HG02852 (cell line): ENCODE measurements at regions not wholly inside any gene's neighbourhood (a gene's known extent, or its start where the extent isn't known, plus 50 kb on each side); places are given as distances from the start of the nearest gene placed in this dataset.
"Not testable (repeated sequence)": the region's sequence is repeated elsewhere in the genome, so short reads cannot be mapped to it uniquely, and the experiment has no call there.

Experiments used
- ATAC-seq: cut with Tn5 transposase; IDR thresholded peaks from one replicate; pipeline ENCODE4 v1.9.1; 2021; ENCODE audit warnings: mild to moderate bottlenecking, moderate library complexity; ENCODE audit not compliant: unreplicated experiment

DNA sequence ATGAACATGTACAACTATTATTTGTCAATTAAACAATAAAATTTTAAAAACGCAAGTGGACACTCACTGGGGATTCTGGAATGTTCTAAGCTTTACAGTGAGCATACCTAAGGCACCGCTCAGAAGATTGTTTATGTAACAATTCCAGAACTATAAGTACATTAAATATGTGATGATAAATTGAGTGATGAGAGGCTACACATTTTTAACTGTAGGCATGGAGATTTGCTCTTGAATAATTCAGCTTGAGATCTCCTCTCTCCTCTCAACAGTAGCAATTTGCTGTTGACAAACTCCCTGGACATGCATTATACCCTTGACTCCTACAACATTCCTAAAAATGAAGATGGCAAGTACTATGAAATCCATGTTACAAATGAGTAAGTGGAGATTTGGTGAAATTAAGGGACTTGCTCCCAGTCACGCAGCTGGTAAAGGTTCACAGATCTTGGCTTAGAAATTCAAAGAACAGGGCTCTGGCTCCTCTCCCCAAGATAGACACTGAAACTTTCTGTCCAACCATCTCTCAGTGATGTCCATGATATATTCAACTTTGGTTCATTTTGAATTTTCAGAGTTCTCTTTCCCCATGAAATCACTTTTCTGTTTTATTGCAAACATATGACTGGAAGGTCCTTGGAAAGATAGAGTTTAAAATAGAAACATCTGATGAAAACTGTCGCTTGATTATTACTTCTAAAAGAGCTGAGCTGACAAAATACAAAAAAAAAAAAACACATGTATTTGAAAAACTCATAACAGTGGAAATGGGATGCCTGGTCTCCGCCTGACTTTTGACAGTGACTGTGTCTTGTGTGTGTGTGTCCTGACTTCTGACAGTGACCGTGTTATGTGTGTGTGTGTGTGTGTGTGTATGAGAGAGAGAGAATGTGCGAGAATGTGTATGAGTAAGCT is 488.3 kb downstream of the TNS3 start:
- no peak for ATAC-seq

DNA sequence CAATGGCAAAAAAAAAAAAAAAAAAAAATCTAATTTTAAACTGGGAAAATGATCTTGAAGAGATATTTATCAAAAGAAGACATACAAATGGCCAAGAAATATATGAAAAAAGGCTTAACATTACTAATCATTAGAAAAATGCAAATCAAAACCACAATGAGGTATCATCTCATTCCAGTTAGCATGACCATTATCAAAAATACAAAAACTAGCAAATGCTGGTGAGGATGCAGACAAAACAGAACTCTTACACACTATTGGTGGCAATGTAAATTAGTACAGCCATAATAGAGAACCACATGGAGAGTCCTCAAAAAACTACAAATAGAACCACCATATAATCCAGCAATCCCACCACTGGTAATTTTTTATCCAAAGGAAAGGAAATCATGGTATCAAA is 489.6 kb downstream of the TNS3 start:
- ATAC-seq = no peak

DNA sequence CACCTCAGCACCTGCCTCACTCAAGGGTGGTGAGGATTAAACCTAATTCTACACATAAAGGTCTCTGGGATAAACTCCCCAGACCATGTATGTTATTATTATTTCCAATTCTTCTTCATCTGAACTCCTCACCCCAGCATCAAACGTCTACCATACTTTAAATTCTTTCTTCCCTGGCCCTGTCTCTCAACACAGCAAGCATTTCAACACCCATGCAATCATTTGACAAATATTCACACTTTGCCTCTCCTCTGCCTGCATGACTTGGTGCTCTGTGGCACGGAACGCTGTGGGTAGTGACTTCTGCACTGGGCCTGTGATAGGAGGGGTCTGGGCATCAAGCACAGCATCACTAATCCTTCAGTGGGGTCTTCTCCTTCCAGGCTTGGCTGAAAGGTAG is 490.8 kb downstream of the TNS3 start:
- no peak for ATAC-seq

DNA sequence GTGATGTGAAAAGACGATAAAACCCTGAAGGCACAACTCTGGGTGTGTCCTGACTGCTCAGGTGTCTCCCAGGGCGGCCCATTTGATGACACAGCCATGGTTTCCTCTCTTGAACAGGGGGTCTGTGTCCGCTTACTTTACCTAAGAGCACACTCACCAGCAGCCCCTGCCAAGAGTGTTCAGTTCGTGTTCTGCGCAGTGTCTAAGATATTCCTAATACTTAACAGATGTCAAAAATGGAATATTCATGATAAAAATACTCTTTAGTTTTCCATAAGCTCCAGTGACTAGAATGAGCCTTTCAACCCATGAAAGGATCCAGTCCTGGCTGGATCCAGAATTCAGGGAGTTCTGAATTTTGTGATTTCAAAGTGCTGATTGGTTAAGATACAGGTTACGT is 492.4 kb downstream of the TNS3 start:
- ATAC-seq = no peak

DNA sequence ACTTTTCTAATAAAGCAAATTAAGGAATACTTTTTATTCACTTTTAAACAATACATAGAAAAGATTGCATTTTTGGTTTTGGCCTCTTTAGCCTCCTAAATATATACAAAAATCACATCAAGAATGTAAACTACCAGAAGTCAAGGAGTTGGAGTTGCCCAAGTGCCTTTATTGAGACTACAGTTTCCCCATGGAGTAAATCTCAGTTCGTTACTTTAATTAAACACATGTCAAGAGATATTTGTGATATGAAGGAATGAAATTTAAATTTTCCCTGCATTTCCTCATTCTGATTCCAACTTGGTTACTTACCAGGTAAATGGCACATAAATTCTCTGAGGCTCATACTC is 492.9 kb downstream of the TNS3 start:
- ATAC-seq = no peak

DNA sequence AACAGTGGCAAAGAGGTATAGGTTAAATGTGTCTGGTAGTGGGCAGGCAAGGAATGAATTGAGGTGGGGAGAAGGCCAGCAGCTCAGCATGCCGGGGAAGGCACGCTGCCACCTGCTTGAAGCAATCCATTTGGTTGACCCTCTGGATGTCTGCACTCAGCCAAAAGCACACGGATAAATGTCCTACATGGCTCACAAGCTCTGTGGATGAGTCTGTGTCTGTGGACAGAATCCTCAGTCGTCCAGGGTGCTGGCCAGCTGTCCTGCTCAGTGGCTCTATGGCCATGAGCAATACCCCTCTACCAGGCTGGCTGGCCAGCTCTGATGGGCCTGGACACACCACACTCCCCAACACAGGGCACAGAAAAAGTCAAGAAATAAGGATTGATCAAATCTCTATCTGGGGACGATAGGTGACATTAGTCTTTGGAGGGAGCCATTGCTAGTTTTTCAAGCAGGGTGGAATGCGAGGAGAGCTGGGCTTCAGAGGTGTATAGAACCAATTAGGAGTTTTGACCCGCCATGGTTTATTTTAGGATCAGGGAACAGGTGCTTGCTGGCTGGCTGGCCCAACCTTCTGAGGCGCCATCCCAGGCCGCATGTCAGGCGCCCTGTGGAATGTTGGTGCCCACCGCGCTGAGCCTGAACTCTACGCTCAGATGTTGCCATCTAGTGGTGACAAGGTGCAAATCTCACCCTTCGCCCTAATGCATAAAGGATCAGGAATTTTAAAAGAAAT is 493.4 kb downstream of the TNS3 start:
- ATAC-seq = peak; percentile 70

DNA sequence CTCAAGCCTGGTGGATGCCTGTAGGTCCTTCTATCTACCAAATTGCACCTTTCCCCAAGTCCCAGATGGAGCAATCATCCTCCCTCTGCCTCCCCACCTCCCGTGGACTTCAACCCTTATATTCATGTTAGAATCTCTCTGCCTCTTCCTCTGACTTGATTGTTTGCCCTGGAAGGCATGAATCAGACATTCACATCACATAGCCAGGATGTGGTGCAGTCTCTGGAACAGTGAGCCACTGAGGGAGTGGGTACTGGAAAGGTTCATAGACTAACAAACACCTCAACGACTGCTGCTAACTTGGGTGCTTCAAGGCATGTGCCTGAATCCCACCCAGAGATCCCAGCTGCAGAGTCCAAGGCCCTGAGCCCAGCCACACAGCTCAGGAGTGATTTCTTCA is 494.0 kb downstream of the TNS3 start:
- no peak for ATAC-seq

DNA sequence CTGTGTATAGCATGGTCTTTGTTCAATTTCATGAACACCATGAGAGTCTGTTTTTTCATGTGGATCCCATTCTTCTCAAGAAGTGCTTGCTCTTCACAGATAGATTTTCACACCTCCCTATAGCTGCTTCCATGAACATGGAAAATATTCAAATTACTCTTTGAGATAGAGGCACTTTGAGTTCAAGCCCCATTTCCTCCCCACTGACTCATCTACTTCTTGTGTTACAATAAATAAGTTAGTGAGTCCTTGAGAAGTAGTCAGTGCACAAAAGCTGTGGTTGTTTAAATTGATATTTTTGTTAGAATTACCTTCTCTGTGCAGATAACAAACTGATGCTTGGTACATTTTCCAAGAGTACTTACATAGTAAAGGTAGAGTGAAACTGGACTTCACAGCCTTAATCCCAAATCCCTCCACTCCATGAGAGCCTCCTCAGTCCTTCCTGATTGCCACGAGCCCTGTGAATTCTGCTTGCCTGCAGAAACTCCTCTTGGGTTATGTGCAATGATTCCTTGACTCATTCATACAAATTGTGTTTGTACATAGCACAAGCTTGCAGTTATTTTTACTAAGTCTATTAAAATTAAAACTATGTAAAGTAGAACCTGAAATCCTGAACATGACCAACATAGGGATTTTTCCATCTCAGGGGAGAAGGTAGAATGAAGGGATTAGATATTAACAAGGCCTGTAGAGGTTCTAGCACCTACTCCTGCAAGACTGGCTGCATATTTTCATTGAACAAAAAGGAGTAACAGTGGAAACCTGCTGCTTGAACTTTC is 496.2 kb downstream of the TNS3 start:
- no peak for ATAC-seq

DNA sequence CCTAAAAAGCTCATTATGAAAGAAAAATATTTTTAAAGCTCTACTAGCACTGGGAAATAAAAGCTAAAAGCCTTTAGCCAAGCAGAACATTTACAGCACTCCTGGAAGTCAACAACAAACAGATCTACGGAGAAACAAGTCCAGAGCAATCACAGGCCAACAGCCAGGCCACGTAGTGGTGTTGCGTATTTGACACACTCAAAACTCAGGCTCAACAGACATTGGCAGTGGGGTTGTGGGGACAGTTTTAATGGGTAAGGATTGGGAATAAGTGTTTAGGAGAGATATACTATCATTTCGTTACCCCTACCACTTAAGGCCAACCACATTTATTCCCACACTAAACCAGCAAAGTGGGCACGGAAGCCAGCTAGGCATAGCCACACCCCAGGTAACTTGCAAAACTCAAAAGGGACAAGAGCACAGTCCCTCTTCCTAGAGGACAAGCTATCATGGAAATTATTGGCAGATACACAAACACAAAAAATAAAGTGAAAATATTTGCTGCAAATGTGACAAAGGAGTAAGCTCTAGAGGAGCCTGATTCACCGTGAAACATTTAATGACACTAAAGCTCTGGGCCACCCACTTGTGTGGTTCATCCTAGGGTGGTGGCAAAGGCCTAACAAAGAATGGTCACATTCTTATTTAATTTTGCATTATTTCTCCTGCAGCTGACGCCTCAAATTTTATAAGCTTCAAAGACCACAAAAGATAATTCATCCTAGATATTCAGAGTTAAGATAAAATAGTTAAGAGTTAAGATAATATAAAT is 498.2 kb downstream of the TNS3 start:
- ATAC-seq = no peak

DNA sequence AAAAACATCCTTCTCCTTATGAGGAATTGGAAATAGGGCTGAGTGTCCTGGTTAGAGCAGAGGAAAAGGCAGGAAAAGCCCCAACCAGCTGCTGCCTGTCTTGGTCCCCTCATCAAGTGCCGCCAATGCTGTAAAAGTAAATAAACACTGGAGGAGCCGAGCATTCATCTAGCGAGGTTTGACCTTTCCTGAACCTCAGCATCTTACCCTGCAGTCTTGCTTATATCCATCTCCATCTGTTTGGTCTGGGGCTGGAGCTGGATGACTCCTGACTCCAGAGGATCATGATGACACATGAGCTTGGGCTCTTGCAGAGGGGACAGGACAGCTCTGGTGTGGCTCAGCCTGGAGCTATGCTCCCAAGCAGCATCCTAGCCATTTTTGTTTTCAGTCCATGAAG is 501.1 kb downstream of the TNS3 start:
- ATAC-seq = no peak

DNA sequence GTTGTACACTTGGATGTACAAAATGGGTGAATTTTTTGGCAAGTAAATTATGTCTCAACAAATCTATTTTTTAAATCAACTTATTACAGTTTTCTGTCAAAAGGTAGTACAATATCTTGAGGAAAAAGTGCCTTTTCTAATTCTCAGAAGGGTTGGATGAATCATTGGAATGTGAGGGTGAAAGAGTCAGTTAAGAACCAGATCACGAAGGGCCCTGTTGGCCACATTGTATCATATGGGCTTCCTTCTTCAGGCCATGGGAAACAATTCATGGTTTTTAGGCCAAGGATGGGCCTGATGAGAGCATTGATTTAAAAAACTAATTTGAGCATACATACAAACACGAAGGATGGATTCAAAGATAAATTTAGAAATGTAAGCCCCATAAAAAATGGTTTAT is 503.7 kb downstream of the TNS3 start:
- ATAC-seq = no peak

DNA sequence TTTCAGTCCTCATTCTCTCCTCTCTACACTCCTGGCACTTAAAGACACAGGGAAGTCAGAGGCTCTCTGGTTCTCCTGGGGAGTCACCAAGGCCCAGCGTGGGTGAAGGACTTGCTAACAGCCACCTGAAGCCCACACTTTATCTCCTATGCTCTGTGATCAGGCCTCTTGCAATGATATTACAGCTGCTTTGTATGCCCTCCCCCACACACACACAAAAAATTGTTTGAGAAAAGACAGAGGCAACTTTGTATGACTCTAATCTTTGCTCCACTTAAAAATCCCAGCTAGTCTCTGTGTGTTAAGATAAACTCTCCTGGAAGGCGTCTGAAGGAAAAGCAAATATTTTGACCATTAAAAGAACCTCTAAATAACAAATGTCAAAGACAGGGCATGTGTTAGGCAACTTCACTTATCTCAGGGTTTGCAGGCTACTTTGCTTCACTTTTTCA is 507.2 kb downstream of the TNS3 start:
- ATAC-seq = no peak

DNA sequence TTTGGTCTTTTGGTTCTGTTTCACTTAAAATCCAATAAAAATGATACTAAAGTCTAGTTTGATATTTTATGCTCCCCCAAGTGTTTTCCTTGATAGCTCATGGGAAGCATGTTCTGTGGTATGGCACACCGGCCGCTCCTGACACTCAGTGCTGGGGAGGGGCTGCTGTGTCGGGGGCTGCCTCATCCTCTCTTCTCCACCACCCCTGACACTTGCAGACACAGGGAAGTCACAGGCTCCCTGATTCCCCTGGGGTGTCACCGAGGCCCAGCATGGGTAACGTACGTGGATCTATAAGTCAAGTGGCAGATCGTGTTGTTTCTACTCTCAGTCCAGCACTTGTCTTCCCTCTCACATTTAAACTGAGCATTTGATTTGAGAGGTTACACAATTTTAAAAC is 508.6 kb downstream of the TNS3 start:
- no peak for ATAC-seq

DNA sequence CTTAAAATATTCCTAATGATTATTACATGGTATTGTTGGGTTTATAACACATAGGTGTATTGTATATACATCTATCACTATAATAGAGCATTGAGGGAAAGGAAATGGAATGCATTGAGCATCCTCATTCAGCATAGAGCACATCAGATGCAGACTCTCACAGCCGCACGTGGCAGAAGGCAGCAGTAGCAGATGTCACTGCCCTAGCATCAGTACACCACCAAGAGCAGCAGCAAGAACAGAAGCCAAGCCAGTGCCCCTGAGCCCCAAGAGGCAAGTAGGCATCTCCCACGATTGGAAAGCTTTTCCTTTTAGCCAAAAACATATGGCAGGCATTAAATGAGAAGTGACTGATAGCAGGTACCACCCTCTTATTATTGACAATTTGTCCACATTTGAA is 510.0 kb downstream of the TNS3 start:
- ATAC-seq = no peak

DNA sequence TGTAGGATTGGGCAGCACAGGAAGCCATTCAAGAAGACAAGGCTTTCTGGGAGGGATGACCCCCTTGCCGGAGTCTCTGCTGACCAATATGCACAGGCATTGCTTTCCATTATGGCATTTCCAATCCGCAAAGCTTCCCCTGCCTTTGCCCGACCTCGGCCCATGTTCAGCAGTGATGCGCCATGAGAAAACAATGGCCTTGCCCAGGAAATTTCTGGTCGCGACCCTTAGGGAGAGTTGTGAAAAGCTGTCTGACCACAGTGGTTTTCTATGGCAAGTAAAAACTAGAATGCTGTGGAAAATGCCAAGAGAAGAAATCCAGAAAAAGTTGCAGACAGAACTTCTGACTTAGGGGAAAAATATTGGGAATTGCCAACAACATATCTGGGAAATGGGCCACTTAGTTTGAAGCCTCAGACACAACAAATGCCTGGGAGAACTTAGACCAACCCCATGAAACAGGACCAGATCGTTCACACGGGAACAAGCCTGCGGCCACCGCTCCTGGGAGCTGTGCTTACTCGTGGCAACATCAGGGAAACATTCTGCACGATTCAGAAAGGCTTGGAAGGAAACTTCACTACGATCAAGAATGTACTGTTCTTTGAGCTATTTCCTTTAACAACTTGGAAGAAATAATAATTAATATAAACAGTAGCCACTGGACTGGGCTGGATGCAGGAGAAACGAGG is 512.4 kb downstream of the TNS3 start:
- ATAC-seq = no peak

DNA sequence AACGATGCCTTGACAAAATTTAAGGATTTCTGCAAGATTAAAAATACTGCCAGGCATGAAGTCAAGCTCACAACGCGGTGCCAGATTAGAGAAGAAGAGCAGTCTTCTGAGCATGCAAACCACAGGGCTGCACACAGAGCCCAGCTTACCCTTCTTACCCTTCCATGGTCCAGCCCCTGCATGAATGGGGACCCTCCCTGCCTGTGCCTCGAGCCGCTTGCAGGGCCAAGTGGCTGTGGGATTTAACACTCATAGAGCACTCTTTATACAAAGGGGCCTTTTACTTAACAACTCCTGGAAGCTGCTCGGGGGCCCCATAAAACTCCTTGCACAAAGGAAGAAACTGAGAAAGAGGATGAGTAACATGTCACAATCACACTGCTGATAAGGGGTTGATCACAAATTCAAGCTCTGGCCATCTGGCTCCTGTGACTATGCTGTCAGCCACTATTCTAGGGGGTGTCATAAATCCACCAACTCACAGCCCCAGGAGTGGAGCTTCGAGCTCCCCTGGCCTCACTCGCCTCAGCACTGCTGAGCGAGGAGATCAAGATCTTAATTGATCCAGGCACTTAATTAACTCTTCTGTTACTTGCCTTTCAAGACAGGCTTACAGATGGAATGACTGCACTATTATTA is 514.8 kb downstream of the TNS3 start:
- no peak for ATAC-seq

DNA sequence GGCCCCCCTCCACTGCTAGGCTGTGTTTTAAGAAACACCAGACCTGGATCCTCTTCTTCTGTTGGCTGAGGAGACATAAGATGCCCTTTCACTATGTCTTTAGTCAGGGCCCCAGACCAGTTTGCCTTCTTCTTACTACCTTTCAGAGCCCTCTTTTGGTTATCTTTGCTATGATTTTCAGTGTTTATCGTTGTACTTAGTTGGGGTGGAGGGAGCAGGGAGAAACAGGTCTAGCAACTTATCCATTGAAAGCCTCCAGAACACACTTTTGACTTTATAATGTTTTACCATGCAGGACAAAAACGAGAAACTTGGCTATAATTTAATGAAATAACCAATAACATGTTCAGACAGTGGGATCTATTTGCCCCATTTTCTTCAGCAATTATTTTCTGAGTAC is 525.2 kb downstream of the TNS3 start:
- no peak for ATAC-seq

DNA sequence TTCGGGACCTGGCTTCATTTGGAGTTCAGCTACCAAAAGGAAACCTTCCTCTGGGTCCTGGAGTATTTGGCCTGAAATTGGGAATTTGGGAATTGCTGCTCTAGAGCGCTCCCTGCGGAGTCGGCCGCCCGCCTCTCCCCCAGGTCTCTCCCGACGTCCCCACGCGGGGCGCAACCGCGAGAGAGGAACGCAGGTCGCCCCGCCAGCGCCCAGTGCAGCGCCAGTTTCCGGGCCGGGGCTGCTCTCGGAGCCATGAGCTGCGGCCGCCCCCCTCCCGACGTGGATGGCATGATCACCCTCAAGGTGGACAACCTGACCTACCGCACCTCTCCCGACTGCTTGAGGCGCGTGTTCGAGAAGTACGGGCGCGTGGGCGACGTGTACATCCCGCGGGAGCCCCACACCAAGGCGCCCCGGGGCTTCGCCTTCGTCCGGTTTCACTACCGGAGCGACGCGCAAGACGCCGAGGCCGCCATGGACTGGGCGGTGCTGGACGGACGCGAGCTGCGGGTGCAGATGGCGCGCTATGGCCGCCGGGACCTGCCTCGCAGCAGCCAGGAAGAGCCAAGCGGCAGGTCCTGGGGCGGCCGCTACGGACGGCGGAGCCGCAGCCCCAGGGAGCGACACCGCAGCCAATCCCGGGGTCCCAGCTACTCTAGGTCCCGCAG is 529.2 kb downstream of the TNS3 start:
- not testable (repeated sequence) for ATAC-seq

DNA sequence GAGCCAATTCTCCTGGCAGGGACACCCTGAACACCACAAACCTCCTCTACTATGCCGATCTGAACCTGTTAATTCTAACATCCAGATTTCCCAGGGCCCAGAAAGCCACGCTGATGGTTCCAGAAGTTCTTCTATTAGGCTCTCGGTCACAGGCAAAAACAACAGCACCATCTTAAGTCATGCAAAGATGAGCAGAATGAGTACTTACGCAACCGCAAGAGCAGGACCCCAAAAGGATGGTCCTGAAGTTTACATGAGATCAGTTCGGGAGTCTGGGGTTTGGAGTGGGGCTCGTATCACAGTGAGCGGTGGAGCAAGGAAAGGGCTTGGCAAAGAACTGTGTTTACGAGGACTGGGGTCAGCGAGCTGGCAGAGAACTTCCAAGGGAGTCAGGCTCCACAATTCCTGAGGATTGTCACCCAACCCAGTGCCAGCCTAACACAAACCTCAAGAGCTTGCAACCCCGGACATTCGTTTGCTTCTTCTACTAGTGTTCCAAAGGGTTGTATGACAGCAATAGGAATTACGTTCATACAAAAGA is 532.6 kb downstream of the TNS3 start:
- ATAC-seq = no peak
